DOHH2 (cell line): ENCODE measurements at regions not wholly inside any gene's neighbourhood (a gene's known extent, or its start where the extent isn't known, plus 50 kb on each side); places are given as distances from the start of the nearest gene placed in this dataset.

Experiments used
- EZH2phosphoT487 ChIP-seq: fragments of 200-600 bp; sonication (generic); IDR thresholded peaks from 2 replicates; pipeline ENCODE4 v1.6.1; 2017; ENCODE audit warnings: borderline replicate concordance, mild to moderate bottlenecking, antibody characterized with exemption, low read length, moderate library complexity, mixed read lengths
- TF ChIP-seq, protein P1 (sequence below): fragments of 200-600 bp; sonication (generic); IDR thresholded peaks from one replicate; pipeline ENCODE4 v1.5.1; 2014; ENCODE audit warnings: antibody characterized with exemption, mild to moderate bottlenecking, low read depth, low read length; ENCODE audit not compliant: poor library complexity, severe bottlenecking

- TF ChIP-seq, protein P1, sequence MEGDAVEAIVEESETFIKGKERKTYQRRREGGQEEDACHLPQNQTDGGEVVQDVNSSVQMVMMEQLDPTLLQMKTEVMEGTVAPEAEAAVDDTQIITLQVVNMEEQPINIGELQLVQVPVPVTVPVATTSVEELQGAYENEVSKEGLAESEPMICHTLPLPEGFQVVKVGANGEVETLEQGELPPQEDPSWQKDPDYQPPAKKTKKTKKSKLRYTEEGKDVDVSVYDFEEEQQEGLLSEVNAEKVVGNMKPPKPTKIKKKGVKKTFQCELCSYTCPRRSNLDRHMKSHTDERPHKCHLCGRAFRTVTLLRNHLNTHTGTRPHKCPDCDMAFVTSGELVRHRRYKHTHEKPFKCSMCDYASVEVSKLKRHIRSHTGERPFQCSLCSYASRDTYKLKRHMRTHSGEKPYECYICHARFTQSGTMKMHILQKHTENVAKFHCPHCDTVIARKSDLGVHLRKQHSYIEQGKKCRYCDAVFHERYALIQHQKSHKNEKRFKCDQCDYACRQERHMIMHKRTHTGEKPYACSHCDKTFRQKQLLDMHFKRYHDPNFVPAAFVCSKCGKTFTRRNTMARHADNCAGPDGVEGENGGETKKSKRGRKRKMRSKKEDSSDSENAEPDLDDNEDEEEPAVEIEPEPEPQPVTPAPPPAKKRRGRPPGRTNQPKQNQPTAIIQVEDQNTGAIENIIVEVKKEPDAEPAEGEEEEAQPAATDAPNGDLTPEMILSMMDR = no peak
- no peak for TF ChIP-seq EZH2phosphoT487
Measured at GRCh38 chr4:130026185-130026584, 930.2 kb downstream of the C4orf33 start.
